Effector memory CD8-positive, alpha-beta T cell (primary cell): ENCODE measurements at regions not wholly inside any gene's neighbourhood (a gene's known extent, or its start where the extent isn't known, plus 50 kb on each side); places are given as distances from the start of the nearest gene placed in this dataset.
A peak's percentile ranks its signal among the peaks of the same experiment; 100 is the strongest.

ENCODE experiments used
- ATAC-seq: fragments of 150-1000 bp; cut with Tn5 transposase; replicated peaks from 2 replicates; pipeline ENCODE4 v1.10.0; 2021; ENCODE audit warnings: mild to moderate bottlenecking, moderate library complexity
- DNase-seq, 3 experiments: peaks; one replicate each; pipeline ENCODE4 v3.0.0; 2021
- H3K27ac Mint-ChIP-seq, 2 donors: one replicate each; pipeline ENCODE4 v1.8.0; 2022; ENCODE audit warnings: mild to moderate bottlenecking in 2 of 2, mixed read lengths in 2 of 2, moderate library complexity in 2 of 2
- H3K27me3 Mint-ChIP-seq, 2 donors: one replicate each; pipeline ENCODE4 v1.8.0; 2022; ENCODE audit warnings: mixed read lengths in 2 of 2
- H3K36me3 Mint-ChIP-seq: one replicate; pipeline ENCODE4 v1.8.0; 2022; ENCODE audit warnings: mild to moderate bottlenecking, moderate library complexity, mixed read lengths; ENCODE audit not compliant: insufficient read depth
- H3K4me1 Mint-ChIP-seq, 2 donors: one replicate each; pipeline ENCODE4 v1.8.0; 2022; ENCODE audit warnings: low read depth in 2 of 2, mixed read lengths in 2 of 2
- H3K4me3 Mint-ChIP-seq, 2 donors: one replicate each; pipeline ENCODE4 v1.8.0; 2022; ENCODE audit warnings: mild to moderate bottlenecking in 2 of 2, mixed read lengths in 2 of 2, moderate library complexity in 2 of 2
- H3K9me3 Mint-ChIP-seq, 2 donors: one replicate each; pipeline ENCODE4 v1.8.0; 2022; ENCODE audit warnings: mixed read lengths in 2 of 2

- H3K36me3 Mint-ChIP-seq, result no peaks in the 10 kb centered on the region
- DNase-seq (no peak), ATAC-seq (no peak)
- H3K27ac Mint-ChIP-seq, result peak overlapping the region in 1 of 2 donors; percentile 6
- H3K27me3 Mint-ChIP-seq, result peaks cover 6 to 19% of the 10 kb centered on the region in 2 donors
- no peaks in the 10 kb centered on the region for H3K9me3 Mint-ChIP-seq
- no peaks in the 10 kb centered on the region for H3K4me1 Mint-ChIP-seq
- no peak overlapping the region for H3K4me3 Mint-ChIP-seq
These were observed 77.2 kb upstream of the TLK1 start for GRCh38 chr2:171237751-171238505.

DNA sequence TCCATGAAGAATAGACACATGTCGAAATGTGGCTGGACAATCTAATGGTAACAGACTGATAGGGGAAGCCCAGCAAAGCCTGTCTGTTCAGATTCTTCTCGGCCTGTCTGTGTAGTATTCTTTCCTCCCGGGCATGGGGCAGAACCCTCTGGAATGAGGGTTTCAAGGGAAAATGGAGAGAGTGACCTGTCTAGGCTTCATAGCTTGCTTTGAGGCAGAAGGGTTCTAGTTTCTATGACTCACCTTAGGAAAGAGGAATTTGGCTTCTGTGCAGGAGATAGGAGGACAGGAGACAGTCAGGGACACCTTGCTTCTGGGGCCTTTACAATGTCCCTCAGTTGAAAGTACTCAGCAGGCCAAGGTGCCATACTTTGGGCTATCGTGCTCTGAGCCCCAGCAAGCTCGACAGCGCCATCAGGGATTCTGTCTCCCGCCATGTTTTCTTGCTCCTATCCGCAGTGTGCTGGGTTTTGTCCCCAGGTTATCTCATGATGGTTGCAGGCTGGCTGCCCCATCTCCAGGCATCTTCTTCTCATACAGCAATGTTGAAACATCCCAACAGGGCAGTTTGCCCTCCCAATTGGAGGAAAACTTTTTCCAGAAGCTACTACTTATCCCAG, 74.7 kb upstream of the TLK1 start:
- ATAC-seq, result no peak
- no peaks in the 10 kb centered on the region for H3K9me3 Mint-ChIP-seq
- no peak overlapping the region for H3K4me3 Mint-ChIP-seq
- H3K4me1 Mint-ChIP-seq, result no peaks in the 10 kb centered on the region
- H3K36me3 Mint-ChIP-seq, result no peaks in the 10 kb centered on the region
- DNase-seq, result no peak
- no peak overlapping the region for H3K27ac Mint-ChIP-seq
- H3K27me3 Mint-ChIP-seq, result peaks cover 6 to 19% of the 10 kb centered on the region in 2 donors

DNA sequence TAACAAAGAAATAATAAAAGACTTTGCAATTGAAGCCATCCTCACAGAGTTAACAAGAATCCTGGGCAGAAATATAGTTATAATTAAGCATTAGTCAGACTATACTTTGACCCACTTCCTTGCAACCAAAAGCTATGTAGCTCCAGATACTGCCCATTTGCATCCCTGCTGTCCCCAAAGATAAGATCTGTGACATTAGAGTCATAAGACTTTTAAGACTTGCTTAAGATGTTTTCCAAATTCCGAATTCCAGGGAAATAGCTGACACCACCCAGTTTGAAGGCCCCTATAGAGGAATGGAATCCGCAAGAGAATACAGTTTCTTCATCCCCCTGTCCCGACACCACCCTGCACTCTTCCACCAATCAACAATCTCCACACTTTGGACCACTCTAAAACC, 69.5 kb upstream of the TLK1 start:
- H3K27me3 Mint-ChIP-seq, result peaks cover 0 to 13% of the 10 kb centered on the region in 2 donors
- H3K4me1 Mint-ChIP-seq, result no peaks in the 10 kb centered on the region
- no peak for DNase-seq
- H3K36me3 Mint-ChIP-seq, result peaks cover 4% of the 10 kb centered on the region
- H3K4me3 Mint-ChIP-seq, result no peak overlapping the region
- H3K27ac Mint-ChIP-seq, result no peak overlapping the region
- ATAC-seq, result no peak
- no peaks in the 10 kb centered on the region for H3K9me3 Mint-ChIP-seq

DNA sequence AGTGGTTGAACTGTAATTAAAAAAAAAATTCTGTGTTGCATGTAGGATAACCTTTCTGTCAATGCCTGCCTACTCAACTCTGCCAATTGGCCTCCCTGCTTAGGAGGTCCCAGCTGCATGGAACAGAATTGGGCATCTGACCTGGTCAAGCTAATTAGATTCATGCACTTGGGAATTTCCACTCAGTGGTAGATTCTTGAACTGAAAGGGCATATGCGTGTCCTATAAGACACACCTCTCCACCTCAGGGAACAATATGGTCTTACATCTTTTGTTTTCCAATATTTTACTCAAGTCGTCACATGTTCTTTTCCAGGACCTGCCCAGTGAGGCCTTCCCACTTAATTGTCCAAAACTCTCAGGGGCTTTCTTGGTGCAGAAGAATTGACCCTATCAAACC, 68.1 kb upstream of the TLK1 start:
- DNase-seq, result no peak
- Mint-ChIP-seq H3K27ac (no peak overlapping the region), H3K4me1 (no peaks in the 10 kb centered on the region), H3K36me3 (peaks cover 4% of the 10 kb centered on the region), H3K9me3 (no peaks in the 10 kb centered on the region), H3K4me3 (no peak overlapping the region), H3K27me3 (peaks cover 7% of the 10 kb centered on the region in 2 donors)
- ATAC-seq, result no peak

DNA sequence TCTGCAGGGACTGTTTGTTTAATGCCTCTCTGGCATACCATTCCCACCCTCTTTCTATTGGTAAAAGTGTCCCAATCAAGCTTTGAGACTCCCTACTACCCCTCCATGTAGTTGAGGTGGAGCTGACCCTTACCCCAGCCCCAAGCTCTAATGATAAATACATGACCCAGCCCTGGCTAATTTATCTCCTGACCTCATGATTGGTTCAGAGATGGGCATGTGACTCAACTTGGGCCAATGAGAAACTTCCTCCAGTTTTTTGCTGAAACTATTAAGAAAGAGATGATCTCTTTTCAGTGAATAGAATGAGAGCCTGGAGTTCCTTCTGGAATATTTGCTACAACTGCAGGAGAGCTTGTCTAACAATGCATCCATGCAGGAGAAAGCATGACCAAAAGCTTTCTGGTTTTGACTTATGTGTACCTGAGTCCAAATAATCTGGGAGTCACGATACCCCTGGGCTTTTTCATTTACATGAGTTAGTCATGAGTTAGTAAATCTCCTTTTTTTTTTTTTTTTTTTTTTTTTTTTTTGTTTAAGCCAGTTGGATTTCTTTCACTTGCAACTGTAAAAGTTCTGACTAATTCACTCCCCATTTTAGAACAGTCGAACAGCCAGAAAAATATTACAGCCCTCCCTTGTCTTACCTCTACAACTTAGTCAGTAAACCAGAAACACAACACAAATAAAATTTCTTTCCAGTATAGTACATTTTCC, 66.5 kb upstream of the TLK1 start:
- ATAC-seq (no peak), DNase-seq (no peak)
- H3K36me3 Mint-ChIP-seq, result peaks cover 4% of the 10 kb centered on the region
- peaks cover 0 to 12% of the 10 kb centered on the region in 2 donors for H3K27me3 Mint-ChIP-seq
- H3K9me3 Mint-ChIP-seq, result no peaks in the 10 kb centered on the region
- no peak overlapping the region for H3K27ac Mint-ChIP-seq
- H3K4me3 Mint-ChIP-seq, result no peak overlapping the region
- H3K4me1 Mint-ChIP-seq, result no peaks in the 10 kb centered on the region

DNA sequence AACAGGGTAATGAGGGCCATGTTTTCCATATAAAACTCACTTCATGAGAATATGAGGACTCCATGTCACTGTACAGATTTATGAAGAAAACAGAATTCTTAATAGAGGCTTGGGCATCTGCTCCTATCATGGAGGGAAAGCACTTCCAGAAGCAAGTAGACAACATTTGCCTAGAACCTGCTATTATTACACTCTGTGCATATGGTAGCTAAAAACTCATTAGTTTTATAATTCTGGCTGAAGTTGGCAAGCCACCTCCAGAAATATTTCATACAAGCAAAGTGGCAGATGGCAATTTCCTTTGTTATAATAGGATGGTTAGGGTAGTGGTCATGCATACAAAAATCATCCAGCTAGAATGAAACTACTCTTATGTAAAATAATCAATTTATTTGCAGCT, 65.8 kb upstream of the TLK1 start:
- no peaks in the 10 kb centered on the region for H3K9me3 Mint-ChIP-seq
- no peak for ATAC-seq
- H3K36me3 Mint-ChIP-seq, result peaks cover 4% of the 10 kb centered on the region

GRCh38 chr2:171225989-171226388, 65.3 kb upstream of the TLK1 start:
- no peak for ATAC-seq

More for the DNA sequence above, 65.8 kb upstream of the TLK1 start:
- Mint-ChIP-seq H3K4me3 (no peak overlapping the region), H3K27me3 (peaks cover 0 to 12% of the 10 kb centered on the region in 2 donors), H3K4me1 (no peaks in the 10 kb centered on the region), H3K27ac (no peak overlapping the region)
- DNase-seq, result no peak

DNA sequence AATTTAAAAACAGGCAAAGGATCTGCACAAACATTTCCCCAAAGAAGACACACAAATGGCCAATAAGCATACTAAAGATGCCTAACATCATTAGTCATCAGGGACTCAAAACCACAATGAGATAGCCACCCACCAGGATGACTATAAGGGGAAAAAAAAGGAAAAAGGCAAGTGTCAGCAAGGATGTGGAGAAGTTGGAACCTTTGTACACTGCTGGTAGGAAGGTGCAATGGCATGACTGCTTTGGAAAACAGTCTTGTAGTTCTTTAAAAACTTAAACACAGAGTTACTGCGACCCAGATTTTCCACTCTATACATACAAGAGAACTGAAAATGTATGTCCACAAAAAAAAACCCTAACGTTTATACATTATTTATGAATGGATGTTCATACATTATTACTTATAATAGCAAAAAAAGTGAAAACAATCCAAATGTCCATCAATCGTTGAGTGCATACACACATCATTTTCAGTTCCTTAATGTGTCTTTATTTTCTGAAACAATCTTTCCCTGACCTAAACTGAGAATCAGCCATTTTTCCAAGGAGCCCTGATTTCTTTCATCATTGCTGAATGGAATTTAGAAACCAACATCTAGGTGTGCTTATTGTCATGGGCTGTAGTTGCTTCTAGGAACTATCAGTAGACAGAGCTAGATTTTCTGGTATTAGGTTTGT, 64.7 kb upstream of the TLK1 start:
- Mint-ChIP-seq H3K4me3 (no peak overlapping the region), H3K9me3 (no peaks in the 10 kb centered on the region), H3K36me3 (peaks cover 4% of the 10 kb centered on the region), H3K27ac (no peak overlapping the region), H3K27me3 (peaks cover 0 to 12% of the 10 kb centered on the region in 2 donors), H3K4me1 (no peaks in the 10 kb centered on the region)
- no peak for DNase-seq
- no peak for ATAC-seq

More at GRCh38 chr2:171225989-171226388, 65.3 kb upstream of the TLK1 start:
- H3K9me3 Mint-ChIP-seq, result no peaks in the 10 kb centered on the region
- H3K4me3 Mint-ChIP-seq, result no peak overlapping the region
- peaks cover 0 to 12% of the 10 kb centered on the region in 2 donors for H3K27me3 Mint-ChIP-seq
- no peak overlapping the region for H3K27ac Mint-ChIP-seq
- no peak for DNase-seq
- H3K36me3 Mint-ChIP-seq, result peaks cover 4% of the 10 kb centered on the region
- H3K4me1 Mint-ChIP-seq, result no peaks in the 10 kb centered on the region

DNA sequence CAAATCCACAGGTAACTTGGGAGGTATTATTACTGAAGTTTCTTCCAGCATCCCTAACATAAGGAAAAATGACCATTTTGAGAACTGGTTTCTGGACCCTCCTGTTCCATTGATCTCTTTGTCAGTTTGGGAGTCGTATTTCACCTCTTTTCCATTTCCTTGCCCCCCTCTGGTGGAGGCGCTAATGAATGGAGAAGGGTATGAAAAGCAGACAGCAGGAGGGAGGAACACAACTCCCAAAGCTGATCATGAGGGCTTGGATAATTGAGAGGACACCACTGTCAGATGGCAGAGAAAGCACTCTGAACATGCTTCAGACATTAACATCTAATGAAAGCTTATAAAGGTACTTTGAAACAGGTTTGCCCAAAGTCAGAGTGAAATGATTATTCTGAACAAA, 56.6 kb upstream of the TLK1 start:
- H3K4me1 Mint-ChIP-seq, result no peaks in the 10 kb centered on the region
- no peaks in the 10 kb centered on the region for H3K27me3 Mint-ChIP-seq
- DNase-seq (no peak), ATAC-seq (no peak)
- no peaks in the 10 kb centered on the region for H3K36me3 Mint-ChIP-seq
- H3K9me3 Mint-ChIP-seq, result peaks cover 3 to 7% of the 10 kb centered on the region in 2 donors
- H3K4me3 Mint-ChIP-seq, result no peak overlapping the region
- no peak overlapping the region for H3K27ac Mint-ChIP-seq

- Mint-ChIP-seq H3K4me3 (no peak overlapping the region), H3K4me1 (no peaks in the 10 kb centered on the region), H3K27ac (no peak overlapping the region), H3K36me3 (no peaks in the 10 kb centered on the region), H3K27me3 (no peaks in the 10 kb centered on the region), H3K9me3 (peaks cover 3 to 7% of the 10 kb centered on the region in 2 donors)
- DNase-seq, result no peak
- no peak for ATAC-seq
These were observed 55.9 kb upstream of the TLK1 start for GRCh38 chr2:171216631-171217030.

- DNase-seq, result no peak
- Mint-ChIP-seq H3K36me3 (no peaks in the 10 kb centered on the region), H3K9me3 (peaks cover under 1 to 3% of the 10 kb centered on the region in 2 donors), H3K4me3 (no peak overlapping the region), H3K4me1 (peaks cover 8% of the 10 kb centered on the region in 2 donors), H3K27ac (no peak overlapping the region), H3K27me3 (no peaks in the 10 kb centered on the region)
- ATAC-seq, result no peak
These were observed 53.4 kb upstream of the TLK1 start for GRCh38 chr2:171214093-171214492.

GRCh38 chr2:171210864-171211431, 50.3 kb upstream of the TLK1 start:
- Mint-ChIP-seq H3K36me3 (no peaks in the 10 kb centered on the region), H3K9me3 (no peaks in the 10 kb centered on the region), H3K27me3 (no peaks in the 10 kb centered on the region), H3K4me3 (peak overlapping the region; percentile 48 to 60), H3K4me1 (peaks cover 8% of the 10 kb centered on the region in 2 donors), H3K27ac (peak overlapping the region; percentile 28 to 42)
- ATAC-seq (peak; percentile 96), DNase-seq (peak; percentile 2 to 19 (median 12))
